VCaP (cell line): ENCODE measurements at regions not wholly inside any gene's neighbourhood (a gene's known extent, or its start where the extent isn't known, plus 50 kb on each side); places are given as distances from the start of the nearest gene placed in this dataset.
"Not testable (repeated sequence)": the region's sequence is repeated elsewhere in the genome, so short reads cannot be mapped to it uniquely, and the experiment has no call there.

Source experiments
- H3K27ac ChIP-seq: fragments of 450-650 bp; 2 replicates; pipeline ENCODE4 v1.5.1; 2017
- TF ChIP-seq, protein P1 (sequence below): fragments of 450-650 bp; conservative IDR thresholded peaks from 2 replicates; pipeline ENCODE4 v1.5.1; 2017; ENCODE audit warnings: mild to moderate bottlenecking, moderate library complexity

GRCh38 chrX:86946569-86946968 is 571.0 kb upstream of the KLHL4 start:
- H3K27ac ChIP-seq = no peak overlapping the region
- TF ChIP-seq, protein P1, sequence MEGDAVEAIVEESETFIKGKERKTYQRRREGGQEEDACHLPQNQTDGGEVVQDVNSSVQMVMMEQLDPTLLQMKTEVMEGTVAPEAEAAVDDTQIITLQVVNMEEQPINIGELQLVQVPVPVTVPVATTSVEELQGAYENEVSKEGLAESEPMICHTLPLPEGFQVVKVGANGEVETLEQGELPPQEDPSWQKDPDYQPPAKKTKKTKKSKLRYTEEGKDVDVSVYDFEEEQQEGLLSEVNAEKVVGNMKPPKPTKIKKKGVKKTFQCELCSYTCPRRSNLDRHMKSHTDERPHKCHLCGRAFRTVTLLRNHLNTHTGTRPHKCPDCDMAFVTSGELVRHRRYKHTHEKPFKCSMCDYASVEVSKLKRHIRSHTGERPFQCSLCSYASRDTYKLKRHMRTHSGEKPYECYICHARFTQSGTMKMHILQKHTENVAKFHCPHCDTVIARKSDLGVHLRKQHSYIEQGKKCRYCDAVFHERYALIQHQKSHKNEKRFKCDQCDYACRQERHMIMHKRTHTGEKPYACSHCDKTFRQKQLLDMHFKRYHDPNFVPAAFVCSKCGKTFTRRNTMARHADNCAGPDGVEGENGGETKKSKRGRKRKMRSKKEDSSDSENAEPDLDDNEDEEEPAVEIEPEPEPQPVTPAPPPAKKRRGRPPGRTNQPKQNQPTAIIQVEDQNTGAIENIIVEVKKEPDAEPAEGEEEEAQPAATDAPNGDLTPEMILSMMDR = peak; percentile 82

- H3K27ac ChIP-seq = no peak overlapping the region
- TF ChIP-seq, protein P1 = no peak
Measured at GRCh38 chrX:86964321-86964720, 553.3 kb upstream of the KLHL4 start.

GRCh38 chrX:86981326-86981879 is 536.2 kb upstream of the KLHL4 start:
- TF ChIP-seq, protein P1 = no peak
- no peak overlapping the region for H3K27ac ChIP-seq

- not testable (repeated sequence) for H3K27ac ChIP-seq
Measured at GRCh38 chrX:86987351-86987750, 530.3 kb upstream of the KLHL4 start.

- TF ChIP-seq, protein P1 = no peak
- H3K27ac ChIP-seq = no peak overlapping the region
Measured at GRCh38 chrX:87003031-87003430, 514.6 kb upstream of the KLHL4 start.

DNA sequence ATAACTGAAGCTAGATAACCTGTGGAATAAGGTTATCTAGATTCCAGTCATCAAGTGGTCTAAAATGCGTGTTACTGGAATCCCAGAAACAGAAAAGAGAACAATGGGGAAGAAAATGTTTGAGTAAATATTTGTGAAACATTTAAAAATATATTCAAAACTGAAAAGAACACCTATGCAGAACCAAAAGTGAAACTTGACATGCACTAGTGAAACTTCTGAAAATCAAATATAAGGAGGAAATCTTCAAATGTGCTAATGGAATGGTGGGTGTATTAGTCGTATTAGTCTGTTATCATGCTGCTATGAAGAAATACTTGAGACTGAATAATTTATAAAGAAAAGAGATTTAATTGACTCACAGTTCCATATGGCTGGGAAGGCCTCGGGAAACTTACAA is 512.4 kb upstream of the KLHL4 start:
- no peak overlapping the region for H3K27ac ChIP-seq
- TF ChIP-seq, protein P1 = no peak

DNA sequence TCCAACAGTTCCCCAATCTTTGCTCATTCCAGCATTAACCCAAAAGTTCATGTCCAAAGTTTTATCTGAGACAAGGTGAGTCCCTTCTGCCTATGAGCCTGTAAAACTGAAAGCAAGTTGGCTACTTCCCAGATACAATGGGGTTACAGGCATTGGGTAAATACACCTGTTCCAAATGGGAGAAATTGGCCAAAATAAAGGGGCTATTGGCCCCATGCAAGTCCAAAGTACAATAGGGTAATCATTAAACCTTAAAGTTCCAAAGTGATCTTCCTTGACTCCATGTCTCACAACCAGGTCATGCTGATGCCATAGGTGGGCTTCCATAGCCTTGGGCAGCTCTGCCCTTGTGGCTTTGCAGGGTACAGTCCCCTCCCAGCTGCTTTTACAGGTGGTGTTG is 511.7 kb upstream of the KLHL4 start:
- TF ChIP-seq, protein P1 = no peak
- H3K27ac ChIP-seq = no peak overlapping the region

- H3K27ac ChIP-seq = no peak overlapping the region
- TF ChIP-seq, protein P1 = no peak
Measured at GRCh38 chrX:87006561-87006960, 511.0 kb upstream of the KLHL4 start.
